ENCODE measurements at regions not wholly inside any gene's neighbourhood (a gene's known extent, or its start where the extent isn't known, plus 50 kb on each side); places are given as distances from the start of the nearest gene placed in this dataset.

GRCh38 chr14:86826661-86827060, 1166.3 kb downstream of the GALC start:
- TF ChIP-seq EZH2 (optimal IDR thresholded peaks at IDR 0.05; ENCODE audit: low read depth, low read length) (no peak), EZH2phosphoT487 (IDR thresholded peaks at IDR 0.05; ENCODE audit: low read length) (no peak), CTCF (IDR thresholded peaks at IDR 0.05; ENCODE audit: low read length) (no peak)
